ENCODE measurements at regions not wholly inside any gene's neighbourhood (a gene's known extent, or its start where the extent isn't known, plus 50 kb on each side); places are given as distances from the start of the nearest gene placed in this dataset.

DNA sequence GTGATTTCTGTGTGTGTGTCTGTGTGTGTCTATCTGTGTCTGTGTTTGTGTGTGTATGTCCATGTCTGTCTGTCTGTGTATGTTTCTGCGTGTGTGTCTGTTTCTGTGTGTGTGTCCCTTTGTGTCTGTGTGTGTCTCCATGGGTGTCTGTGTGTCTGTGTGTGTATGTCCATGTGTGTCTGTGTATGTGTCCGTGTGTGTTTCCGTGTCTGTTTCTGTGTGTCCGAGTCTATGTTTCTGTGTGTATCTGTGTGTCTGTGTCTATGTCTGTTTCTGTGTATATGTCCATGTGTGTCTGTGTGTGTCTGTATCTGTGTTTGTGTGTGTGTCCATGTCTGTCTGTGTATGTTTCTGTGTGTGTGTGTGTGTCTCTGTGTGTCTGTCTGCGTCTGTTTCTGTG is 276.3 kb upstream of the SOX1 start:
- Mint-ChIP-seq H3K27me3 (ENCODE audit: insufficient read depth) (peaks cover 8% of the 10 kb centered on the region), H3K27ac (no peak overlapping the region), H3K4me3 (no peak overlapping the region), H3K4me1 (no peaks in the 10 kb centered on the region), H3K36me3 (ENCODE audit: low read depth) (no peaks in the 10 kb centered on the region), H3K9me3 (no peaks in the 10 kb centered on the region)
- no peaks in the 10 kb centered on the region for H3K36me3 ChIP-seq (ENCODE audit: control insufficient read depth, insufficient read depth, low read length)
- WGBS, 2 experiments (ENCODE audit: insufficient coverage in 1 of 2, insufficient read length in 1 of 2): 86 to 88% methylated on average over 5 of the region's 5 CpGs
- no peak overlapping the region for H3K27ac ChIP-seq (ENCODE audit: low read depth, low read length)
- H3K9me3 ChIP-seq (ENCODE audit: control insufficient read depth, low read length): no peaks in the 10 kb centered on the region
- no peaks in the 10 kb centered on the region for H3K4me1 ChIP-seq (ENCODE audit: control insufficient read depth, insufficient read depth, low read length)
- TF ChIP-seq CTCF (conservative IDR thresholded peaks at IDR 0.05): no peak
- no peak overlapping the region for H3K4me3 ChIP-seq (ENCODE audit: low read length)
- H3K9ac ChIP-seq (ENCODE audit: extremely low read depth, low read length, poor library complexity, severe bottlenecking): no peak overlapping the region
- DNase-seq: no peak
- peaks cover 16% of the 10 kb centered on the region for H3K27me3 ChIP-seq (ENCODE audit: control insufficient read depth, insufficient read depth, low read length, poor library complexity, severe bottlenecking)

GRCh38 chr13:111791131-111791530 is 275.8 kb upstream of the SOX1 start:
- 90 to 100% methylated on average over 2 to 3 of the region's 3 CpGs for WGBS, 2 experiments (ENCODE audit: insufficient coverage in 1 of 2, insufficient read length in 1 of 2)
- Mint-ChIP-seq H3K27ac (no peak overlapping the region), H3K36me3 (ENCODE audit: low read depth) (no peaks in the 10 kb centered on the region), H3K4me1 (no peaks in the 10 kb centered on the region), H3K9me3 (no peaks in the 10 kb centered on the region), H3K27me3 (ENCODE audit: insufficient read depth) (peaks cover 8% of the 10 kb centered on the region), H3K4me3 (no peak overlapping the region)
- Histone ChIP-seq H3K36me3 (ENCODE audit: control insufficient read depth, insufficient read depth, low read length) (no peaks in the 10 kb centered on the region), H3K4me1 (ENCODE audit: control insufficient read depth, insufficient read depth, low read length) (no peaks in the 10 kb centered on the region), H3K4me3 (ENCODE audit: low read length) (no peak overlapping the region), H3K9ac (ENCODE audit: extremely low read depth, low read length, poor library complexity, severe bottlenecking) (no peak overlapping the region), H3K9me3 (ENCODE audit: control insufficient read depth, low read length) (no peaks in the 10 kb centered on the region), H3K27me3 (ENCODE audit: control insufficient read depth, insufficient read depth, low read length, poor library complexity, severe bottlenecking) (peaks cover 16% of the 10 kb centered on the region), H3K27ac (ENCODE audit: low read depth, low read length) (no peak overlapping the region)
- no peak for TF ChIP-seq CTCF (conservative IDR thresholded peaks at IDR 0.05)
- DNase-seq: no peak

DNA sequence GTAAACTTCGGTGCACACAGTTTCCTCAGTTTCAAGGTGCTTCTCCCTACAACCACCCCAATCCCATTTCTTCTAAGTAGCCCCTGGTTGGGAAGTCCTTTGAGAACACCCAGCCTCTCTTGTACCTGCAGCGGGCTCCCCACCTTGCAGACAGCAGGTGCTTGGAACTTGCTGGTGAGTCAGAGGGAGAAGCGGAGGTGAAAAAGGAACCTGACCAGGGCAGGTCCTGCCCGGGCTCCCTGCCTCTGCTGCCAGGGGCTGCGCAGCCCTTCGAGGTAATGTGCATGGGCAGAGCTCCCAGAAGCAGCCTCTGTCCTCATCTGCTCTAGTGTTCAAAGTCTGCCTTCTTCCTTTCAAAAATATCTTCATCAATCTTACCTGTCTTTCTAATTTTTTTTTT is 274.0 kb upstream of the SOX1 start:
- no peaks in the 10 kb centered on the region for H3K36me3 ChIP-seq (ENCODE audit: control insufficient read depth, insufficient read depth, low read length)
- peaks cover 8% of the 10 kb centered on the region for H3K27me3 Mint-ChIP-seq (ENCODE audit: insufficient read depth)
- whole genome bisulfite sequencing, 2 experiments (ENCODE audit: insufficient coverage in 1 of 2, insufficient read length in 1 of 2): 90 to 93% methylated on average over 5 to 6 of the region's 6 CpGs
- no peaks in the 10 kb centered on the region for H3K9me3 Mint-ChIP-seq
- no peaks in the 10 kb centered on the region for H3K4me1 ChIP-seq (ENCODE audit: control insufficient read depth, insufficient read depth, low read length)
- no peak overlapping the region for H3K4me3 Mint-ChIP-seq
- DNase-seq: no peak
- H3K27ac ChIP-seq (ENCODE audit: low read depth, low read length): no peak overlapping the region
- H3K4me3 ChIP-seq (ENCODE audit: low read length): no peak overlapping the region
- no peak overlapping the region for H3K27ac Mint-ChIP-seq
- no peaks in the 10 kb centered on the region for H3K4me1 Mint-ChIP-seq
- H3K27me3 ChIP-seq (ENCODE audit: control insufficient read depth, insufficient read depth, low read length, poor library complexity, severe bottlenecking): peaks cover 16% of the 10 kb centered on the region
- no peak overlapping the region for H3K9ac ChIP-seq (ENCODE audit: extremely low read depth, low read length, poor library complexity, severe bottlenecking)
- no peaks in the 10 kb centered on the region for H3K36me3 Mint-ChIP-seq (ENCODE audit: low read depth)
- H3K9me3 ChIP-seq (ENCODE audit: control insufficient read depth, low read length): no peaks in the 10 kb centered on the region
- no peak for TF ChIP-seq CTCF (conservative IDR thresholded peaks at IDR 0.05)

Measured in endodermal cell (in vitro differentiated cells).